LNCaP clone FGC (cell line): ENCODE measurements at regions not wholly inside any gene's neighbourhood (a gene's known extent, or its start where the extent isn't known, plus 50 kb on each side); places are given as distances from the start of the nearest gene placed in this dataset.

Experiments
- DNase-seq: peaks from one replicate; pipeline ENCODE4 v3.0.0-alpha.2; 2011; ENCODE audit warnings: low read depth
- H3K4me3 ChIP-seq: 2 replicates; pipeline ENCODE4 v1.5.1; 2011; ENCODE audit warnings: mild to moderate bottlenecking, low read depth, low read length, control low read depth
- CTCF ChIP-seq: IDR thresholded peaks from 2 replicates; pipeline ENCODE4 v1.5.1; 2012; ENCODE audit warnings: mild to moderate bottlenecking; ENCODE audit not compliant: control insufficient read depth, insufficient read depth; ENCODE audit errors: extremely low read depth

GRCh38 chr1:80894921-80895320 is 905.8 kb upstream of the ADGRL2 start:
- DNase-seq, result no peak
- no peak overlapping the region for H3K4me3 ChIP-seq
- no peak for TF ChIP-seq CTCF

DNA sequence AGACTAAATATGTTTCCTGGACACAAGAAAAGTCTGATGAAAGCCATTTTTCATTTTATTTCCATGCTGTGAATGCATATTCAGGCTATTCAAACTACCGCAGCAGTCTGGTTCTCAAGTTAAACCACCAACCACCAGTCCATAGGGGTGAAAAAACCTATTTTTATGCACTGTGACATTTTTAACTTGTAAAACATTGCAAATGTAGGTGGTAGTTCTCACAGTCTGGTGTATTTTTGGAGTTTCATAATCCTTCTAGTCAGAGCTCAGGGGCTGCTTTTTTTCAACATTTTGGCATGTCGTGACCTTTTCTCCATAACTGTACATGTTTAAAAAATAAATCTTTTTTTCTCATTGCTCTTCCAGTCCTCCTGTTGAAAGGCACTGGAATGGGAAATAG is 907.6 kb upstream of the ADGRL2 start:
- no peak overlapping the region for H3K4me3 ChIP-seq
- no peak for TF ChIP-seq CTCF
- DNase-seq, result no peak

DNA sequence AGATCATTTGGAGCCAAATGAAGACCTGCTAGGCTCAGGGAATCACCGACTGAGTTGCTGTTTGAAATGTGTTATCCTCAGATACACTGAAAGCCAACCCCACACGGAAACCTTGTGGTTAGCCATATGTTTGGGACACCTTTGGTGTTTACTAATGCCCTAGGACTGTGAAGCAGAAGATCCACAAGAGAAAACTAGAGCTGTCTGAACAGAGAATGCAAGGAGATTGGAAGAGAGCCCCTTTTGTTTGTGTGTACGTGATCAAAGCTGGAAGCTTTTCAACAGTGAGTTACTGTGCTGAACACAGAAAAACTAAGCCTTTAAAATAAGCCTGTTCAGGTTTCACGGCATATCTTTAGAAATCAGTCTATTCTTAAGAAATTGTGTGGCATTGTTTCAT is 908.2 kb upstream of the ADGRL2 start:
- no peak for DNase-seq
- no peak overlapping the region for H3K4me3 ChIP-seq
- TF ChIP-seq CTCF, result no peak

GRCh38 chr1:80891871-80892270 is 908.9 kb upstream of the ADGRL2 start:
- TF ChIP-seq CTCF, result no peak
- DNase-seq, result no peak
- H3K4me3 ChIP-seq, result no peak overlapping the region

GRCh38 chr1:80882553-80882952 is 918.2 kb upstream of the ADGRL2 start:
- DNase-seq, result no peak
- TF ChIP-seq CTCF, result no peak
- H3K4me3 ChIP-seq, result no peak overlapping the region

DNA sequence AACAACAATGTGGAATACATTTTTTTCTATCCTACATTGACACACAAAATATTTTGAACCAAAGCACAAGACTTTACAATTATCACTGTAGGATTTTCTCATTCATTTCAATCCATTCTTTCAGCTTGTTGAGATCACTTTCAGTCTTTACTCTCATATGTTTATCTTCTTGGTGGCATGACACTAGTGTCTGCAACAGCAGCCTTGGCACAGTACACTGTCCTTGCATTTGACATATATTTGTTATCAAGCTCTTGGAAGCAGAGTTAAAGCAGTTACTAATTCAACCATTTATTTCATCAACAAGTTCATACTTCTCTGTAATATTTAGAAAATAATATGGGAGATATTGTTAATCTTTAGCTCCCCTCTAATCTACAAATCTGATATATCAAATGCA is 922.4 kb upstream of the ADGRL2 start:
- no peak overlapping the region for H3K4me3 ChIP-seq
- no peak for TF ChIP-seq CTCF
- no peak for DNase-seq

GRCh38 chr1:80876035-80876434 is 924.7 kb upstream of the ADGRL2 start:
- no peak overlapping the region for H3K4me3 ChIP-seq
- no peak for DNase-seq
- no peak for TF ChIP-seq CTCF
